SJSA1 (cell line): ENCODE measurements at regions not wholly inside any gene's neighbourhood (a gene's known extent, or its start where the extent isn't known, plus 50 kb on each side); places are given as distances from the start of the nearest gene placed in this dataset.
A peak's percentile ranks its signal among the peaks of the same experiment; 100 is the strongest.
"Not testable (repeated sequence)": the region's sequence is repeated elsewhere in the genome, so short reads cannot be mapped to it uniquely, and the experiment has no call there.

Source experiments
- DNase-seq, 2 experiments: peaks; one replicate each; pipeline ENCODE4 v3.0.0-alpha.2; 2015 to 2020; ENCODE audit warnings: low spot score in 2 of 2, low read depth in 1 of 2
- H3K27ac ChIP-seq: fragments of 250-450 bp; sonication (Bioruptor Pico); 2 replicates; pipeline ENCODE4 v1.5.1; 2020; ENCODE audit warnings: mild to moderate bottlenecking, moderate library complexity
- H3K27me3 ChIP-seq: fragments of 250-450 bp; sonication (Bioruptor Pico); replicated peaks from 2 replicates; pipeline ENCODE4 v1.5.1; 2020; ENCODE audit warnings: mild to moderate bottlenecking, moderate library complexity
- H3K36me3 ChIP-seq: fragments of 250-450 bp; sonication (Bioruptor Pico); 2 replicates; pipeline ENCODE4 v1.5.1; 2020; ENCODE audit warnings: mild to moderate bottlenecking
- H3K4me1 ChIP-seq: fragments of 250-450 bp; sonication (Bioruptor Pico); replicated peaks from 2 replicates; pipeline ENCODE4 v1.6.1; 2021; ENCODE audit warnings: mild to moderate bottlenecking
- H3K4me3 ChIP-seq: fragments of 250-450 bp; sonication (Bioruptor Pico); 2 replicates; pipeline ENCODE4 v1.5.1; 2020; ENCODE audit warnings: mild to moderate bottlenecking
- H3K9me3 ChIP-seq: fragments of 250-450 bp; sonication (Bioruptor Pico); replicated peaks from 2 replicates; pipeline ENCODE4 v1.5.1; 2020; ENCODE audit warnings: mild to moderate bottlenecking

- no peak overlapping the region for H3K4me3 ChIP-seq
- H3K27ac ChIP-seq: no peak overlapping the region
- H3K36me3 ChIP-seq: no peaks in the 10 kb centered on the region
- DNase-seq: no peak
- H3K9me3 ChIP-seq: no peaks in the 10 kb centered on the region
- H3K4me1 ChIP-seq: peaks cover 21% of the 10 kb centered on the region
- H3K27me3 ChIP-seq: no peaks in the 10 kb centered on the region
Measured at GRCh38 chr2:58480141-58480540, 239.0 kb upstream of the FANCL start.

- Histone ChIP-seq H3K36me3 (no peaks in the 10 kb centered on the region), H3K4me3 (no peak overlapping the region), H3K9me3 (no peaks in the 10 kb centered on the region), H3K4me1 (peaks cover 16% of the 10 kb centered on the region), H3K27ac (no peak overlapping the region), H3K27me3 (no peaks in the 10 kb centered on the region)
- no peak for DNase-seq
Measured at GRCh38 chr2:58479535-58480140, 238.5 kb upstream of the FANCL start.

- Histone ChIP-seq H3K36me3 (no peaks in the 10 kb centered on the region), H3K4me3 (no peak overlapping the region), H3K4me1 (no peaks in the 10 kb centered on the region), H3K9me3 (no peaks in the 10 kb centered on the region), H3K27ac (no peak overlapping the region), H3K27me3 (no peaks in the 10 kb centered on the region)
- DNase-seq: no peak
Measured at GRCh38 chr2:58476556-58476955, 235.4 kb upstream of the FANCL start.

GRCh38 chr2:58475756-58476155 lies 234.6 kb upstream of the FANCL start:
- Histone ChIP-seq H3K27ac (no peak overlapping the region), H3K4me3 (no peak overlapping the region), H3K27me3 (no peaks in the 10 kb centered on the region), H3K36me3 (no peaks in the 10 kb centered on the region), H3K9me3 (no peaks in the 10 kb centered on the region), H3K4me1 (no peaks in the 10 kb centered on the region)
- no peak for DNase-seq

GRCh38 chr2:58473165-58473564 lies 232.0 kb upstream of the FANCL start:
- H3K4me1 ChIP-seq: no peaks in the 10 kb centered on the region

GRCh38 chr2:58466804-58467203 lies 225.7 kb upstream of the FANCL start:
- Histone ChIP-seq H3K36me3 (no peaks in the 10 kb centered on the region), H3K27ac (no peak overlapping the region), H3K4me1 (no peaks in the 10 kb centered on the region), H3K27me3 (peaks cover 5% of the 10 kb centered on the region; the same call in 1 of the 2 replicates), H3K9me3 (no peaks in the 10 kb centered on the region), H3K4me3 (no peak overlapping the region)
- DNase-seq: no peak

More at GRCh38 chr2:58473165-58473564, 232.0 kb upstream of the FANCL start:
- no peak for DNase-seq
- no peaks in the 10 kb centered on the region for H3K9me3 ChIP-seq
- H3K27ac ChIP-seq: no peak overlapping the region
- H3K27me3 ChIP-seq: peaks cover 5% of the 10 kb centered on the region; the same call in 1 of the 2 replicates
- H3K36me3 ChIP-seq: no peaks in the 10 kb centered on the region
- no peak overlapping the region for H3K4me3 ChIP-seq

GRCh38 chr2:58466021-58466420 lies 224.9 kb upstream of the FANCL start:
- not testable (repeated sequence) for H3K36me3 ChIP-seq, H3K27ac ChIP-seq, H3K9me3 ChIP-seq, H3K4me1 ChIP-seq, H3K27me3 ChIP-seq, DNase-seq, H3K4me3 ChIP-seq

GRCh38 chr2:58460670-58461069 lies 219.5 kb upstream of the FANCL start:
- H3K4me3 ChIP-seq: no peak overlapping the region
- no peaks in the 10 kb centered on the region for H3K27me3 ChIP-seq
- DNase-seq: no peak
- H3K4me1 ChIP-seq: no peaks in the 10 kb centered on the region
- H3K36me3 ChIP-seq: no peaks in the 10 kb centered on the region
- H3K9me3 ChIP-seq: no peaks in the 10 kb centered on the region
- no peak overlapping the region for H3K27ac ChIP-seq

- Histone ChIP-seq H3K4me3 (no peak overlapping the region), H3K36me3 (no peaks in the 10 kb centered on the region), H3K9me3 (no peaks in the 10 kb centered on the region), H3K4me1 (peaks cover 6% of the 10 kb centered on the region; the same call in 1 of the 2 replicates), H3K27me3 (no peaks in the 10 kb centered on the region), H3K27ac (no peak overlapping the region)
- no peak for DNase-seq
Measured at GRCh38 chr2:58449286-58450010, 208.3 kb upstream of the FANCL start.

- H3K9me3 ChIP-seq: no peaks in the 10 kb centered on the region
- peaks cover 6% of the 10 kb centered on the region; the same call in 1 of the 2 replicates for H3K4me1 ChIP-seq
- H3K27me3 ChIP-seq: no peaks in the 10 kb centered on the region
- no peak overlapping the region for H3K4me3 ChIP-seq
- no peak overlapping the region for H3K27ac ChIP-seq
- no peak for DNase-seq
- H3K36me3 ChIP-seq: no peaks in the 10 kb centered on the region
Measured at GRCh38 chr2:58448845-58449244, 207.7 kb upstream of the FANCL start.

- peaks cover 6% of the 10 kb centered on the region; the same call in 1 of the 2 replicates for H3K4me1 ChIP-seq
- H3K36me3 ChIP-seq: no peaks in the 10 kb centered on the region
- H3K4me3 ChIP-seq: no peak overlapping the region
- peak; percentile 55 to 57 for DNase-seq
- H3K27ac ChIP-seq: no peak overlapping the region
- H3K27me3 ChIP-seq: 0 out of 2 replicates have a peak, but pooled peaks cover 4% of the 10 kb centered on the region
- H3K9me3 ChIP-seq: no peaks in the 10 kb centered on the region
Measured at GRCh38 chr2:58448065-58448507, 207.0 kb upstream of the FANCL start.

- Histone ChIP-seq H3K27me3 (0 out of 2 replicates have a peak, but pooled peaks cover 8% of the 10 kb centered on the region), H3K4me3 (no peak overlapping the region), H3K27ac (no peak overlapping the region), H3K36me3 (no peaks in the 10 kb centered on the region), H3K9me3 (no peaks in the 10 kb centered on the region), H3K4me1 (peaks cover 6% of the 10 kb centered on the region; the same call in 1 of the 2 replicates)
- no peak for DNase-seq
Measured at GRCh38 chr2:58447586-58447985, 206.5 kb upstream of the FANCL start.

- Histone ChIP-seq H3K9me3 (no peaks in the 10 kb centered on the region), H3K36me3 (no peaks in the 10 kb centered on the region), H3K27ac (no peak overlapping the region), H3K27me3 (0 out of 2 replicates have a peak, but pooled peaks cover 9% of the 10 kb centered on the region), H3K4me3 (no peak overlapping the region), H3K4me1 (no peaks in the 10 kb centered on the region)
- DNase-seq: no peak
Measured at GRCh38 chr2:58441643-58442042, 200.5 kb upstream of the FANCL start.

GRCh38 chr2:58436872-58437271 lies 195.7 kb upstream of the FANCL start:
- Histone ChIP-seq H3K27ac (no peak overlapping the region), H3K9me3 (no peaks in the 10 kb centered on the region), H3K4me1 (no peaks in the 10 kb centered on the region), H3K4me3 (no peak overlapping the region), H3K27me3 (peaks cover 5% of the 10 kb centered on the region; the same call in 1 of the 2 replicates), H3K36me3 (no peaks in the 10 kb centered on the region)
- no peak for DNase-seq
